ENCODE measurements at regions not wholly inside any gene's neighbourhood (a gene's known extent, or its start where the extent isn't known, plus 50 kb on each side); places are given as distances from the start of the nearest gene placed in this dataset.

- no peaks in the 10 kb centered on the region for H3K27me3 ChIP-seq (ENCODE audit: insufficient read depth, low read length)
- H3T11ph ChIP-seq (ENCODE audit: low read length) = no peak overlapping the region
- no peak overlapping the region for H4K5ac ChIP-seq (ENCODE audit: insufficient read length, low read depth, low read length)
- no peak overlapping the region for H3K4ac ChIP-seq (ENCODE audit: low read depth, low read length)
- no peak for TF ChIP-seq CTCF (conservative IDR thresholded peaks at IDR 0.05)
- no peak overlapping the region for H3K18ac ChIP-seq (ENCODE audit: insufficient read length, low read depth, low read length)
- no peak overlapping the region for H2BK12ac ChIP-seq (ENCODE audit: insufficient read length, low read depth, low read length)
- Mint-ChIP-seq H3K27ac (no peak overlapping the region), H3K36me3 (ENCODE audit: insufficient read depth in 1 of 3, low read depth in 3 of 3) (no peaks in the 10 kb centered on the region), H3K4me1 (peaks cover 8 to 11% of the 10 kb centered on the region in 2 experiments; a peak in 2 of 4 replicates), H3K4me3 (no peak overlapping the region), H3K27me3 (ENCODE audit: low read depth) (peaks cover 18% of the 10 kb centered on the region), H3K9me3 (no peaks in the 10 kb centered on the region)
- H2AFZ ChIP-seq (ENCODE audit: low read length) = no peak overlapping the region
- H3K79me1 ChIP-seq (ENCODE audit: insufficient read depth, low read depth, low read length, poor library complexity, severe bottlenecking) = no peaks in the 10 kb centered on the region
- H3K23me2 ChIP-seq (ENCODE audit: insufficient read length, low read depth, low read length, poor library complexity, severe bottlenecking) = no peaks in the 10 kb centered on the region
- H4K20me1 ChIP-seq (ENCODE audit: control insufficient read depth, insufficient read depth, insufficient read length) = no peaks in the 10 kb centered on the region
- no peak overlapping the region for H3K9ac ChIP-seq (ENCODE audit: extremely low read depth, insufficient read length, low read length)
- H3K27ac ChIP-seq (ENCODE audit: insufficient read length, low read depth, low read length) = no peak overlapping the region
- H4K91ac ChIP-seq (ENCODE audit: insufficient read length, low read depth, low read length) = no peak overlapping the region
- H4K8ac ChIP-seq (replicated peaks; ENCODE audit: insufficient read length, low read depth, low read length) = no peak overlapping the region
- H2BK20ac ChIP-seq (ENCODE audit: low read depth, low read length, poor library complexity, severe bottlenecking) = no peak overlapping the region
- no peaks in the 10 kb centered on the region for H3K4me1 ChIP-seq (ENCODE audit: insufficient read depth, low read length)
- no peak overlapping the region; the same call in 1 of the 2 replicates for H2BK15ac ChIP-seq (ENCODE audit: low read depth, low read length)
- H3K56ac ChIP-seq (ENCODE audit: insufficient read length, low read depth, low read length) = no peak overlapping the region
- DNase-seq = peak; percentile 8
- H2AK5ac ChIP-seq (ENCODE audit: insufficient read length, low read length) = no peak overlapping the region
- H3K4me2 ChIP-seq (ENCODE audit: insufficient read depth, insufficient read length, low read length) = no peak overlapping the region
- WGBS (ENCODE audit: extremely low coverage, insufficient read length, low lambda C conversion rate) = no CpG with 5 or more reads among the region's 3 CpGs
- no peaks in the 10 kb centered on the region for H3K79me2 ChIP-seq (ENCODE audit: insufficient read depth, low read length)
- H3K23ac ChIP-seq (ENCODE audit: insufficient read length, low read depth, low read length) = no peak overlapping the region
- no peak overlapping the region for H2BK120ac ChIP-seq (ENCODE audit: low read depth, low read length, poor library complexity, severe bottlenecking)
- no peaks in the 10 kb centered on the region for H3K9me3 ChIP-seq (ENCODE audit: control insufficient read depth, low read depth, low read length)
- H2BK5ac ChIP-seq (ENCODE audit: insufficient read length, low read length) = no peak overlapping the region
- no peak overlapping the region for H3K14ac ChIP-seq (ENCODE audit: insufficient read depth, low read length)
Observed at GRCh38 chr3:127448671-127449070, 141.9 kb downstream of the TPRA1 start.
